ENCODE measurements at regions not wholly inside any gene's neighbourhood (a gene's known extent, or its start where the extent isn't known, plus 50 kb on each side); places are given as distances from the start of the nearest gene placed in this dataset.

DNA sequence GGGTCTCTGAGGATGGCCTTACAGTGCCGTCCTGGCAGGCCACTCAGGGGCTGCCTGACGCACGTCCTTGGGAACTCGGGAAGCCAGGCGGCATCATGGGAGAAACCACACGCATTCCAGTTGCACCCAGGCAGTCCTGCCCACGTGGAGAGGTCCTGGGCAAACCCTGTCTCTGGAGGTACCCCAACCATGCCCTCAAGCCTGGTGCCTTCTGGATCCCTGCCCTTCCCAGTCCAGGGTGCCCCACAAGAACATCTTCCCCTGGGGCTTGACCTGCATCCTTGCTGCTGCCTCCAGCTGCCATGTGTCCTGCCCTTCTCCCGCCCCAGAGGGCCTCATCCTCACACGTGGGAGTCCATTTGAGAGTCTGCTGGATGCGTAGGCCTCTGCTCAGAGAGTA is 200.3 kb upstream of the PPP2R2D start:
- POLR2A ChIA-PET: no interaction called here
- Histone ChIP-seq H4K20me1 (replicated peaks; ENCODE audit: control insufficient read depth, extremely low read depth, insufficient read depth, low read length) (no peaks in the 10 kb centered on the region), H3K4me1 (ENCODE audit: control insufficient read depth, extremely low read depth, insufficient read depth, low read length) (no peaks in the 10 kb centered on the region), H3K9ac (replicated peaks; ENCODE audit: extremely low read depth, insufficient read depth, low read length) (no peak overlapping the region), H3K27ac (ENCODE audit: insufficient read depth, low read depth, low read length) (no peak overlapping the region), H3K4me2 (ENCODE audit: insufficient read depth, low read length) (no peak overlapping the region), H3K27me3 (ENCODE audit: control insufficient read depth in 2 of 2, insufficient read depth in 2 of 2, low read length in 2 of 2) (no peaks in the 10 kb centered on the region), H3K79me2 (ENCODE audit: control insufficient read depth, insufficient read depth, low read length) (no peaks in the 10 kb centered on the region), H2AFZ (ENCODE audit: low read depth, low read length) (no peak overlapping the region), H3K36me3 (ENCODE audit: control insufficient read depth in 2 of 2, extremely low read depth in 1 of 2, insufficient read depth in 2 of 2, low read length in 2 of 2) (no peaks in the 10 kb centered on the region), H3K4me3 (replicated peaks in 1 of 3; ENCODE audit: insufficient read depth in 1 of 3, low read depth in 1 of 3, low read length in 3 of 3) (no peak overlapping the region), H3K9me1 (replicated peaks; ENCODE audit: control insufficient read depth, extremely low read depth, insufficient read depth, low read length) (no peaks in the 10 kb centered on the region), H3K9me3 (replicated peaks; ENCODE audit: control insufficient read depth, insufficient read depth, low read length) (peaks cover 5% of the 10 kb centered on the region)
- no peak for TF ChIP-seq JUN (IDR thresholded peaks at IDR 0.05; ENCODE audit: borderline replicate concordance, insufficient read depth, insufficient read length, low read depth)
- no peak for TF ChIP-seq MYC (IDR thresholded peaks at IDR 0.05; ENCODE audit: low read depth, low read length)
- intact Hi-C loops (cut with micrococcal nuclease) (no loop called here), dilution Hi-C loops (cut with MboI; ENCODE audit: extremely low pct_ligation_motif_present, low sequenced_read_pairs) (no loop called here)
- CTCF ChIA-PET: no interaction called here
- FAIRE-seq: no peak
- BruUV-seq (replicated peaks): no TSS peak
- no peak for DNase-seq (ENCODE audit: low read depth, low spot score)

DNA sequence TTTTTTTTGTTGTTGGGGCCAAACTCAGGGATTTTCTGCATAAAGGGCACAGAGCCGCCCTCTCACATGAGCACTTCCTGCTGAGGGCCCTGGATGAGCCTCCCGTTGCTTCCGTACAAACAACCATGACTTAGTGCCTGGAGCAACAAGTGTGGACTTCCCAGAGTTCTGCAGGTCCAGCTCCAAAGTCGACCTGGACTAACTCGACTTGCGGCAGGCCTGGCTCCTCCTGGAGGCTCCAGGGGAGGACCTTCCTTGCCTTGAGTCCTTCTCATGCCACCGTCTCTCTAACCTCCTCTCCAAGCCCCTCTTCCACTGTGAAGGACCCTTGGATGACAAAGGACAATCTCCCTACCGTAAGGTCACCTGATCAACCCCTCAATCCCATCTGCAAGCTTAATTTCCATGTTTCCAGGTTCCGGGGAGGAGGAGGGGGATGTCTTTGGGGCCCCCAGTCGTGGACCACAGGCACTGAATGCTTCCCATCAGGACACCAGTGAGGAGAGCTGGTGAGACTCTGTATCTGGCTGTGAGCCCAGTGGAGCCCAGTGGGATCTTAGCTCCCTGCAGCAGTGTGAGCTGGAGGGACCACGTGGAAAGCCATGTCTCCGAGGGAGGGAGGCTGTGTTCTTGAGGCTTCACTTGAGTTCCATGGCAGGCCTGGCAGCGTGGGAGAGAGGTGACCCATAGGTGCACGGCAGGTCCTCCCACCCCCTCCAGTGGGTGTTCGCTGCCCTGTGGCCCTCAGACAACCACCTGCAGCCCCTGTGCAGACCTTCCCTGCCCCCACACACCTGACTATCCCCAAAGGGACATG is 199.5 kb upstream of the PPP2R2D start:
- no peak for FAIRE-seq
- CTCF ChIA-PET: no interaction called here

More for the DNA sequence above, 199.5 kb upstream of the PPP2R2D start:
- TF ChIP-seq POLR2A (IDR thresholded peaks at IDR 0.05; ENCODE audit: low read depth, low read length) (no peak), POLR2AphosphoS5 (IDR thresholded peaks at IDR 0.05; ENCODE audit: insufficient read depth, low read depth, low read length) (no peak), FOS (IDR thresholded peaks at IDR 0.05; ENCODE audit: borderline replicate concordance, insufficient read depth, low read length) (no peak), EZH2 (IDR thresholded peaks at IDR 0.05; ENCODE audit: borderline replicate concordance, low read depth, low read length, severe bottlenecking) (no peak), JUN (IDR thresholded peaks at IDR 0.05; ENCODE audit: borderline replicate concordance, insufficient read depth, insufficient read length, low read depth) (no peak), MYC (IDR thresholded peaks at IDR 0.05; ENCODE audit: low read depth, low read length) (no peak), GATA2 (IDR thresholded peaks at IDR 0.05; ENCODE audit: insufficient read depth, insufficient read length, low read depth, low read length) (no peak)
- TF ChIP-seq, protein P1, sequence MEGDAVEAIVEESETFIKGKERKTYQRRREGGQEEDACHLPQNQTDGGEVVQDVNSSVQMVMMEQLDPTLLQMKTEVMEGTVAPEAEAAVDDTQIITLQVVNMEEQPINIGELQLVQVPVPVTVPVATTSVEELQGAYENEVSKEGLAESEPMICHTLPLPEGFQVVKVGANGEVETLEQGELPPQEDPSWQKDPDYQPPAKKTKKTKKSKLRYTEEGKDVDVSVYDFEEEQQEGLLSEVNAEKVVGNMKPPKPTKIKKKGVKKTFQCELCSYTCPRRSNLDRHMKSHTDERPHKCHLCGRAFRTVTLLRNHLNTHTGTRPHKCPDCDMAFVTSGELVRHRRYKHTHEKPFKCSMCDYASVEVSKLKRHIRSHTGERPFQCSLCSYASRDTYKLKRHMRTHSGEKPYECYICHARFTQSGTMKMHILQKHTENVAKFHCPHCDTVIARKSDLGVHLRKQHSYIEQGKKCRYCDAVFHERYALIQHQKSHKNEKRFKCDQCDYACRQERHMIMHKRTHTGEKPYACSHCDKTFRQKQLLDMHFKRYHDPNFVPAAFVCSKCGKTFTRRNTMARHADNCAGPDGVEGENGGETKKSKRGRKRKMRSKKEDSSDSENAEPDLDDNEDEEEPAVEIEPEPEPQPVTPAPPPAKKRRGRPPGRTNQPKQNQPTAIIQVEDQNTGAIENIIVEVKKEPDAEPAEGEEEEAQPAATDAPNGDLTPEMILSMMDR (IDR thresholded peaks at IDR 0.05; ENCODE audit: extremely low read depth in 1 of 2, insufficient read depth in 1 of 2, low read depth in 1 of 2, low read length in 2 of 2): no peak
- TF ChIP-seq, protein P2, sequence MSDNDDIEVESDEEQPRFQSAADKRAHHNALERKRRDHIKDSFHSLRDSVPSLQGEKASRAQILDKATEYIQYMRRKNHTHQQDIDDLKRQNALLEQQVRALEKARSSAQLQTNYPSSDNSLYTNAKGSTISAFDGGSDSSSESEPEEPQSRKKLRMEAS (IDR thresholded peaks at IDR 0.05; ENCODE audit: insufficient read depth, insufficient read length): no peak
- POLR2A ChIA-PET: no interaction called here
- H4K20me1 ChIP-seq (replicated peaks; ENCODE audit: control insufficient read depth, extremely low read depth, insufficient read depth, low read length): no peaks in the 10 kb centered on the region
- no peaks in the 10 kb centered on the region for H3K4me1 ChIP-seq (ENCODE audit: control insufficient read depth, extremely low read depth, insufficient read depth, low read length)
- no peaks in the 10 kb centered on the region for H3K9me1 ChIP-seq (replicated peaks; ENCODE audit: control insufficient read depth, extremely low read depth, insufficient read depth, low read length)
- no peak overlapping the region for H3K4me3 ChIP-seq (replicated peaks in 1 of 3; ENCODE audit: insufficient read depth in 1 of 3, low read depth in 1 of 3, low read length in 3 of 3)
- intact Hi-C loops (cut with micrococcal nuclease): no loop called here
- H3K9me3 ChIP-seq (replicated peaks; ENCODE audit: control insufficient read depth, insufficient read depth, low read length): peaks cover 3% of the 10 kb centered on the region
- dilution Hi-C loops (cut with MboI; ENCODE audit: extremely low pct_ligation_motif_present, low sequenced_read_pairs): no loop called here
- no peak overlapping the region for H3K4me2 ChIP-seq (ENCODE audit: insufficient read depth, low read length)
- no TSS peak for BruUV-seq (replicated peaks)
- no peak overlapping the region for H3K27ac ChIP-seq (ENCODE audit: insufficient read depth, low read depth, low read length)
- no peaks in the 10 kb centered on the region for H3K36me3 ChIP-seq (ENCODE audit: control insufficient read depth in 2 of 2, extremely low read depth in 1 of 2, insufficient read depth in 2 of 2, low read length in 2 of 2)
- H3K27me3 ChIP-seq (ENCODE audit: control insufficient read depth in 2 of 2, insufficient read depth in 2 of 2, low read length in 2 of 2): no peaks in the 10 kb centered on the region
- no peak overlapping the region for H3K9ac ChIP-seq (replicated peaks; ENCODE audit: extremely low read depth, insufficient read depth, low read length)
- DNase-seq (ENCODE audit: low read depth, low spot score): no peak
- no peak overlapping the region for H2AFZ ChIP-seq (ENCODE audit: low read depth, low read length)
- H3K79me2 ChIP-seq (ENCODE audit: control insufficient read depth, insufficient read depth, low read length): no peaks in the 10 kb centered on the region
